GM18520 (cell line): ENCODE measurements at regions not wholly inside any gene's neighbourhood (a gene's known extent, or its start where the extent isn't known, plus 50 kb on each side); places are given as distances from the start of the nearest gene placed in this dataset.

Source experiments
- ATAC-seq: cut with Tn5 transposase; IDR thresholded peaks from one replicate; pipeline ENCODE4 v1.9.1; 2021; ENCODE audit not compliant: unreplicated experiment

- no peak for ATAC-seq
Observed at GRCh38 chr18:26745288-26746181, 120.0 kb downstream of the AQP4 start.

- ATAC-seq, result no peak
Observed at GRCh38 chr18:26741758-26742157, 123.7 kb downstream of the AQP4 start.

- ATAC-seq, result no peak
Observed at GRCh38 chr18:26741048-26741447, 124.5 kb downstream of the AQP4 start.

- ATAC-seq, result no peak
Observed at GRCh38 chr18:26740396-26740795, 125.1 kb downstream of the AQP4 start.

- ATAC-seq, result no peak
Observed at GRCh38 chr18:26738706-26739105, 126.8 kb downstream of the AQP4 start.

DNA sequence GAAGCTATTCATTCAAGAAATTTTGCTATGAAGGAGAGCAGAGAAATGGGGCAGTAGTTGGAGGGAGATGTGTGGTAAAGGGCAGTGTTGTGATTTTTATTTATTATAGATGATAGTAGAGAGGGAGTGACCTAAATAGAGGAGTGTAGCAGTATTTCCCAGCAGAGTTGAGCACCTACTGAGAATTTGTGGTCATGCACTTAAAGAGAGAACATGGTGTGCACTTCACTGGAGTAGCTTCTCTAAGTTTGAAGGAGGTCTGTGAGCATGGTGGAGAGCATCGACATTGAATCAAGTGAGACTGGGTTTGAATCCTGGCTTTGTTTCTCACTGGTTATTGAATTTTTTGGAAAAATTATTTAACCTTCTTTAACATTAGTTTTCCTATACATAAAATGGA lies 129.2 kb downstream of the AQP4 start:
- ATAC-seq, result no peak

DNA sequence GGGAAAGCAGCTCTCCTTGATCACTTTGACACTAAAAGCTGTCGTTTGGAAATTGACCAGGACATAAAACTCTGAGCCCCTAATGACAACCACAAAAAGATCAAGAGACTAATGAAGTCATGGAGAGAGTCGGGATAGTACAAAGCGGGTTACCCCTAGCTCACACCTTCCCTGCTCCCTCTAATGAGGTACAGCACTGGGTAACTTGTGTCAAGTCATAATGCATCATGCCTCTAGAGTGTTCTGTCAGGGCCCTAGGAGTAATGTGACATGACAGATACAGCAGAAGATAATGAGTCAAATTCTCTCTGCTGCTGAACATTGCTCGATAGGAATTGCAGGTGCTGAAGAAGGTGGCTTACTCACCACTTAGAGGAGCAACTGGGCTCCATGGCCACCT lies 130.7 kb downstream of the AQP4 start:
- ATAC-seq, result no peak

GRCh38 chr18:26729449-26729848 lies 136.1 kb downstream of the AQP4 start:
- ATAC-seq, result no peak

- no peak for ATAC-seq
Observed at GRCh38 chr18:26729008-26729407, 136.5 kb downstream of the AQP4 start.

- ATAC-seq, result no peak
Observed at GRCh38 chr18:26723981-26724380, 141.5 kb downstream of the AQP4 start.

- ATAC-seq, result no peak
Observed at GRCh38 chr18:26722565-26722931, 143.0 kb downstream of the AQP4 start.

DNA sequence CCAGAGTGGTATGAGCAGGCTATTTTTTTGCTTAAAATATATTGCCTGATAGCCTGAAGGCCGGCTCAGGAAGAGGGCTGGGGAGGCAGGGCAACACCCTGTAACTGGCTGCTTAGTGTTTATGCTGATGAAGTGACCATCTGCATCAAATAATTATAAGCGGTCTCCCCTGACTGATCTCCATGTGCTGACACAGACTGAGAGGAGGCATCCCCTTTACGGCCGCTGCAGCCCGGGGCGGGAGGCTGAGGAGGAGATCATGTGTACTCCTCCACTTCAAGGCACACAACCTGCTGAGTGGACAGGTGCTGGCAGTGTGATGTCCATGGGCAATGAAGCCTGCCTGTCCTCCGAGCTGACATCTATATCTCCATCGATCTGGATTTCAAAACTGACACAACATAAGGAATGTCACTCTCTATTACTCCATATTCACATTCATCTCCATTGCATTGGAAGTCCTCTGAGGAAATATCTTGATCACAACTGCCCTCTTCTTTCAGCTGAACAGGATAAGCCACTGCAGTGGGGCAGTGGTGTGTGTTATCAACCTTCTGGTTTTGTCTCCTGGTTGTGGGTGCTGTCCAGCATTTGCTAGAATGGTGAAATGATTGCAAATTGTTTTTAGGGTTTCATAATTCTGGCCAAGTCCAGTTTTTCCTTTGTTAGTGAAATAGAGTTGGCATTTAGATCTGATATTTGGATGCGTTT lies 143.5 kb downstream of the AQP4 start:
- ATAC-seq, result no peak

GRCh38 chr18:26719896-26720295 lies 145.6 kb downstream of the AQP4 start:
- ATAC-seq, result no peak

- no peak for ATAC-seq
Observed at GRCh38 chr18:26717123-26717719, 148.3 kb downstream of the AQP4 start.

DNA sequence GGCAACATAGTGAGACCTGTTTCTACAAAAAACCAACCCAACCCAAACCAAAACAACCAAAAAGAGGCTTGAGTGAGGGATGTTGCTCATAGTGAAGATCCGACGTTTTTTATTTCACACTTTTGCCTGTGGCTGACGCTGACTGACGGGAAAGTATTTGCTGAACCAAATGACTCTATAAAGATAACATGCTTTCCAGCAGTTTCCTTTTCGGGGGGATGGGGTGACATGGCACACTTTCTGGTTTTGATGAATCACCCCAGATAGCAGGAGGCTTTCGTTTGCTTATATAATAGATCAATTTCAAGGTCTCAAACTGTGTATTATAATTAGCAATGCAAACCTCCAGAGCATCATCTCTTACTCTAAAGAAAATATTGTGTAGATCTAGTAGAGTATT lies 150.8 kb downstream of the AQP4 start:
- ATAC-seq, result no peak

- ATAC-seq, result no peak
Observed at GRCh38 chr18:26711756-26712155, 153.8 kb downstream of the AQP4 start.

GRCh38 chr18:26710470-26711096 lies 154.9 kb downstream of the AQP4 start:
- ATAC-seq, result peak; percentile 81

GRCh38 chr18:26709897-26710296 lies 155.6 kb downstream of the AQP4 start:
- no peak for ATAC-seq

DNA sequence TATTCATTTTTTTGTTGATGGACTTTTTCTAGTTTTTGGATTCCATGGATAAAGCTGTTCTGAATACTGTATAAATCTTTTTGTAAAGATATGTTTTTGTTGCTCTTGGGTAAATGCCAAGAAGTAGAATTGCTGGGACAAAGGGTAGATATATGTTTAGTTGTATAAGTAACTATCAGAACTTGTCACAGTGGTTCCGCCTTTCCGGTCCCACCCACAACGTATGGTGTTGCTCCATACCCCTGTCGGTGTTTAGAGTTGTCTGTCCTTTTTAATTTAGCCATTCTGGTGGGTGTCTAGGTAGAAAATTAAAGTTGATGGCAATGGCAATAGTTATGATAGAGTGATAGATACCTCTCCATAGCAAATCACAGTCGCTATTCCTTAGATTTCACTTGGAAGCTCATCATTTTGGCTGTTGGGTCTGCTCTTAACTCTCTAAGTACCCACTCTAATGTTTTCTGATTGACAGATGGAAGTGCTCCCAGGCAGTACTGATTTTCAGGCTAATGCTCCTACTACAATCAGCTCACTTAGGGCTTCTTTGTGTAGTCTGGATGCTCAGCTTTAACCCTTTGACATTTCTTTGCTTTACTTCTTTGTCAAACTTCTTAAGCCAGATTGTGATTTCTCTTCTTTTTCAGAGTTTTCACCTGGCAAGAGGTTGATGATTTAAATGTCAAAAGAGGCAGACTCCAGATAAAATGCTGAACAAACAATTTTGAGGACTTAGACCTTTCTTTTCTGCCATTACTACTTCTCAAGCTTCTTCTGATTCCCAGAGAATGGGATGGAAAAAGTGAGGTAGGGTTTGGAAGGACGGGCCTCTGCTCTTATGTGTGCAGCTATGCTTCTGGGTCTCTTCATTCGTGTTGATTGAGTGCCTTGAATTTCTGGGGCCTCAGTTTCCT lies 156.4 kb downstream of the AQP4 start:
- no peak for ATAC-seq

- no peak for ATAC-seq
Observed at GRCh38 chr18:26706911-26707351, 158.6 kb downstream of the AQP4 start.
